ENCODE measurements at regions not wholly inside any gene's neighbourhood (a gene's known extent, or its start where the extent isn't known, plus 50 kb on each side); places are given as distances from the start of the nearest gene placed in this dataset.

- DNase-seq (ENCODE audit: low spot score) = no peak
These were observed 598.2 kb downstream of the PLPP3 start for GRCh38 chr1:55981010-55981650.

GRCh38 chr1:55980582-55980981 is 598.8 kb downstream of the PLPP3 start:
- DNase-seq (ENCODE audit: low spot score) = no peak

GRCh38 chr1:55974714-55975441 is 604.5 kb downstream of the PLPP3 start:
- peak; percentile 72 for DNase-seq (ENCODE audit: low spot score)

- peak; percentile 43 for DNase-seq (ENCODE audit: low spot score)
These were observed 608.7 kb downstream of the PLPP3 start for GRCh38 chr1:55970526-55971110.

- DNase-seq (ENCODE audit: low spot score) = no peak
These were observed 610.0 kb downstream of the PLPP3 start for GRCh38 chr1:55969322-55969721.

- no peak for DNase-seq (ENCODE audit: low spot score)
These were observed 610.7 kb downstream of the PLPP3 start for GRCh38 chr1:55968661-55969060.

- no peak for DNase-seq (ENCODE audit: low spot score)
These were observed 613.3 kb downstream of the PLPP3 start for GRCh38 chr1:55965981-55966461.

- no peak for DNase-seq (ENCODE audit: low spot score)
These were observed 616.9 kb downstream of the PLPP3 start for GRCh38 chr1:55962472-55962871.

- no peak for DNase-seq (ENCODE audit: low spot score)
These were observed 620.2 kb downstream of the PLPP3 start for GRCh38 chr1:55959136-55959548.

- DNase-seq (ENCODE audit: low spot score) = no peak
These were observed 620.9 kb downstream of the PLPP3 start for GRCh38 chr1:55958498-55958897.

- no peak for DNase-seq (ENCODE audit: low spot score)
These were observed 622.1 kb downstream of the PLPP3 start for GRCh38 chr1:55957276-55957675.

GRCh38 chr1:55955016-55955621 is 624.2 kb downstream of the PLPP3 start:
- peak; percentile 51 for DNase-seq (ENCODE audit: low spot score)

- DNase-seq (ENCODE audit: low spot score) = no peak
These were observed 628.1 kb downstream of the PLPP3 start for GRCh38 chr1:55951291-55951690.

- DNase-seq (ENCODE audit: low spot score) = no peak
These were observed 631.9 kb downstream of the PLPP3 start for GRCh38 chr1:55947446-55947845.

- no peak for DNase-seq (ENCODE audit: low spot score)
These were observed 635.5 kb downstream of the PLPP3 start for GRCh38 chr1:55943721-55944435.

- no peak for DNase-seq (ENCODE audit: low spot score)
These were observed 636.4 kb downstream of the PLPP3 start for GRCh38 chr1:55943012-55943411.

- DNase-seq (ENCODE audit: low spot score) = no peak
These were observed 639.5 kb downstream of the PLPP3 start for GRCh38 chr1:55939866-55940265.

GRCh38 chr1:55938861-55939260 is 640.5 kb downstream of the PLPP3 start:
- DNase-seq (ENCODE audit: low spot score) = no peak

GRCh38 chr1:55938376-55938850 is 641.0 kb downstream of the PLPP3 start:
- DNase-seq (ENCODE audit: low spot score) = no peak

GRCh38 chr1:55937840-55938375 is 641.5 kb downstream of the PLPP3 start:
- no peak for DNase-seq (ENCODE audit: low spot score)

- DNase-seq (ENCODE audit: low spot score) = no peak
These were observed 644.1 kb downstream of the PLPP3 start for GRCh38 chr1:55935236-55935635.

GRCh38 chr1:55932402-55932801 is 647.0 kb downstream of the PLPP3 start:
- DNase-seq (ENCODE audit: low spot score) = no peak

Measured in AG08395 (cell line).